GM12878 (cell line): ENCODE measurements at regions not wholly inside any gene's neighbourhood (a gene's known extent, or its start where the extent isn't known, plus 50 kb on each side); places are given as distances from the start of the nearest gene placed in this dataset.

ENCODE experiments used
- ATAC-seq: fragments of 200-7000 bp; cut with Tn5 transposase; 3 replicates; pipeline ENCODE4 v1.9.1; 2020; ENCODE audit warnings: mild to moderate bottlenecking, moderate library complexity
- BruUV-seq: library from RNA; stranded (reverse); fragments of 400-500 nt; replicated peaks from 2 replicates; lab custom pipeline; 2021; lab: Mats Ljungman, UMichigan
- CTCF ChIA-PET: fragments of 300-600 bp; sonication (Branson Sonifier 250); formaldehyde crosslinking; extraction: SDS; loops from one replicate; lab custom pipeline; 2021; ENCODE audit warnings: inconsistent platforms; lab: Yijun Ruan, JAX
- POLR2A ChIA-PET: fragments of 350-600 bp; formaldehyde crosslinking; extraction: SDS; loops from one replicate; lab custom pipeline; 2021; ENCODE audit warnings: inconsistent platforms; lab: Charles Lee
- RAD21 ChIA-PET: fragments of 300-600 bp; sonication (Branson Sonifier 250); formaldehyde crosslinking; loops from one replicate; lab custom pipeline; 2023; ENCODE audit warnings: antibody characterized with exemption; ENCODE audit not compliant: unreplicated experiment; lab: Charles Lee
- SMC1A ChIA-PET: fragments of 300-600 bp; sonication (Branson Sonifier 250); formaldehyde crosslinking; loops from one replicate; lab custom pipeline; 2023; ENCODE audit not compliant: unreplicated experiment, uncharacterized antibody; lab: Charles Lee
- DNase-seq: peaks from one replicate; pipeline ENCODE4 v3.0.0-alpha.2; 2011; ENCODE audit warnings: low read depth, low spot score
- FAIRE-seq: peaks from 3 replicates; lab custom pipeline; 2011; peaks lifted over from hg19 to GRCh38; lab: Jason Lieb, UNC
- H2AFZ ChIP-seq: 2 replicates; pipeline ENCODE4 v1.6.0; 2011; ENCODE audit warnings: low read depth, low read length, control low read depth; ENCODE audit not compliant: control insufficient read depth
- H3K27ac ChIP-seq: 2 replicates; pipeline ENCODE4 v1.5.1; 2011; ENCODE audit warnings: control low read depth; ENCODE audit not compliant: control insufficient read depth, insufficient read depth
- H3K27me3 ChIP-seq, 2 experiments: replicated peaks in 1 of 2; 2 replicates each; pipeline versions ENCODE4 v1.6.0 to v1.6.1; 2011; ENCODE audit warnings: low read length in 1 of 2; ENCODE audit not compliant: control insufficient read depth in 2 of 2, insufficient read depth in 2 of 2
- H3K36me3 ChIP-seq, 2 experiments: 2 replicates each; pipeline ENCODE4 v1.5.1; 2011; ENCODE audit warnings: low read length in 1 of 2; ENCODE audit not compliant: control insufficient read depth in 2 of 2, insufficient read depth in 2 of 2
- H3K4me1 ChIP-seq: 2 replicates; pipeline ENCODE4 v1.6.1; 2011; ENCODE audit warnings: mild to moderate bottlenecking, low read length, moderate library complexity, mixed read lengths; ENCODE audit not compliant: control insufficient read depth, insufficient read depth
- H3K4me2 ChIP-seq: 2 replicates; pipeline ENCODE4 v1.6.0; 2011; ENCODE audit warnings: control low read depth; ENCODE audit not compliant: control insufficient read depth, insufficient read depth
- H3K4me3 ChIP-seq: fragments of 200-600 bp; sonication (generic); 2 replicates; pipeline ENCODE4 v1.5.1; 2016
- H3K79me2 ChIP-seq: 2 replicates; pipeline ENCODE4 v1.6.0; 2011; ENCODE audit warnings: low read length; ENCODE audit not compliant: control insufficient read depth, insufficient read depth
- H3K9ac ChIP-seq: 2 replicates; pipeline ENCODE4 v1.8.0; 2011; ENCODE audit warnings: low read length, control low read depth, mixed read lengths; ENCODE audit not compliant: control insufficient read depth, insufficient read depth
- H3K9me3 ChIP-seq: replicated peaks from 3 replicates; pipeline ENCODE4 v1.5.1; 2011; ENCODE audit warnings: mild to moderate bottlenecking, low read length; ENCODE audit not compliant: control insufficient read depth, insufficient read depth
- H4K20me1 ChIP-seq: 2 replicates; pipeline ENCODE4 v1.6.0; 2011; ENCODE audit not compliant: control insufficient read depth, insufficient read depth
- CHD4 ChIP-seq: fragments of 200-600 bp; sonication (generic); IDR thresholded peaks from 2 replicates; pipeline ENCODE4 v1.6.1; 2016; ENCODE audit warnings: mild to moderate bottlenecking
- KAT2A ChIP-seq: conservative IDR thresholded peaks from 2 replicates; pipeline ENCODE4 v1.6.1; 2011; ENCODE audit warnings: low read depth, low read length; ENCODE audit not compliant: control insufficient read depth
- NRF1 ChIP-seq: conservative IDR thresholded peaks from 2 replicates; pipeline ENCODE4 v1.6.1; 2011; ENCODE audit warnings: mild to moderate bottlenecking, low read depth, low read length, improper control_type of control experiment
- POU2F2 ChIP-seq: IDR thresholded peaks from 3 replicates; pipeline ENCODE4 v1.6.1; 2011; ENCODE audit warnings: low read depth, mild to moderate bottlenecking, low read length, borderline replicate concordance
- SP1 ChIP-seq: IDR thresholded peaks from one replicate; pipeline ENCODE4 v1.6.1; 2011; ENCODE audit warnings: low read depth, low read length
- SUZ12 ChIP-seq: fragments of 200-600 bp; sonication (generic); IDR thresholded peaks from one replicate; pipeline ENCODE4 v1.6.1; 2018; ENCODE audit warnings: antibody characterized with exemption, mild to moderate bottlenecking; ENCODE audit not compliant: unreplicated experiment
- USF1 ChIP-seq: IDR thresholded peaks from 2 replicates; pipeline ENCODE4 v1.6.1; 2011; ENCODE audit warnings: borderline replicate concordance, low read depth, mild to moderate bottlenecking, moderate library complexity, mixed read lengths, low read length; ENCODE audit not compliant: insufficient read depth; ENCODE audit errors: extremely low read length
- WGBS: methylation state at CpG from one replicate; pipeline ENCODE4 v1.1.6; 2016; ENCODE audit warnings: low lambda C conversion rate; ENCODE audit not compliant: insufficient replicate concordance, insufficient coverage; ENCODE audit errors: missing lambda C conversion rate; 5-methylcytosine and 5-hydroxymethylcytosine counted together
- in situ Hi-C: fragments of 300-500 bp; cut with MboI; formaldehyde crosslinking; loops from 9 replicates; pipeline ENCODE4 v1.14.3; 2018; ENCODE audit warnings: mixed read lengths
- intact Hi-C: fragments of 100-400 bp; cut with micrococcal nuclease; formaldehyde crosslinking; loops from one replicate; pipeline ENCODE4 v1.14.2; 2022; ENCODE audit not compliant: unreplicated experiment
- TF ChIP-seq, protein P1 (sequence below): IDR thresholded peaks from 2 replicates; pipeline ENCODE4 v1.6.1; 2012; ENCODE audit warnings: improper control_type of control experiment, low read depth, low read length; ENCODE audit not compliant: insufficient replicate concordance
- TF ChIP-seq, protein P2 (sequence below): fragments of 450-650 bp; formaldehyde crosslinking; IDR thresholded peaks from 2 replicates; pipeline ENCODE4 v1.5.0; 2022; ENCODE audit warnings: mild to moderate bottlenecking, missing genetic modification characterization

DNA sequence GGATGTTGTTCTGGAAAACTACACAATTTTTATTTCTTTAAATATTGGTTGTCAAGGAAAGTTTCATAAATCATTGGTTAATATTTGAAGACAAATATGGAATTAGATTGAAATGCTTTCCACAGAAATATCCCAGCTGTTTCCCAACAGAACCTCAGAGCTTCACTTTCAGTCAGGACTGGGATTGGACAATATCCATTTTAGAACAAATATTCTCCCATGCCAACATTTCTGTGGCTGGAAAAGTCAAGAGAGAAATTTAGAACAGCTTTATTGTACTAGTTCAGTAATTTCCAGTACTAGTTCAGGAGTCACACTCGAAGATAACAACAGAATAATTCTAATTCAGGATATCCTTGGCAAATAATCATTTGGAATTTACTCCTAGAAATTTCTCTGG, 116.1 kb upstream of the TUT7 start:
- DNase-seq (no peak), ATAC-seq (no peak), FAIRE-seq (no peak)
- Histone ChIP-seq H2AFZ (no peak overlapping the region), H3K4me1 (no peaks in the 10 kb centered on the region), H3K4me2 (no peak overlapping the region), H3K36me3 (no peaks in the 10 kb centered on the region), H3K9me3 (no peaks in the 10 kb centered on the region), H4K20me1 (no peaks in the 10 kb centered on the region), H3K27ac (no peak overlapping the region), H3K79me2 (no peaks in the 10 kb centered on the region), H3K4me3 (no peak overlapping the region), H3K9ac (no peak overlapping the region), H3K27me3 (no peaks in the 10 kb centered on the region)
- 4% methylated on average over 1 of the region's 1 CpG for WGBS
- TF ChIP-seq POU2F2 (no peak), USF1 (no peak), SP1 (no peak), NRF1 (no peak), KAT2A (no peak), CHD4 (no peak), SUZ12 (no peak)
- TF ChIP-seq, protein P1, sequence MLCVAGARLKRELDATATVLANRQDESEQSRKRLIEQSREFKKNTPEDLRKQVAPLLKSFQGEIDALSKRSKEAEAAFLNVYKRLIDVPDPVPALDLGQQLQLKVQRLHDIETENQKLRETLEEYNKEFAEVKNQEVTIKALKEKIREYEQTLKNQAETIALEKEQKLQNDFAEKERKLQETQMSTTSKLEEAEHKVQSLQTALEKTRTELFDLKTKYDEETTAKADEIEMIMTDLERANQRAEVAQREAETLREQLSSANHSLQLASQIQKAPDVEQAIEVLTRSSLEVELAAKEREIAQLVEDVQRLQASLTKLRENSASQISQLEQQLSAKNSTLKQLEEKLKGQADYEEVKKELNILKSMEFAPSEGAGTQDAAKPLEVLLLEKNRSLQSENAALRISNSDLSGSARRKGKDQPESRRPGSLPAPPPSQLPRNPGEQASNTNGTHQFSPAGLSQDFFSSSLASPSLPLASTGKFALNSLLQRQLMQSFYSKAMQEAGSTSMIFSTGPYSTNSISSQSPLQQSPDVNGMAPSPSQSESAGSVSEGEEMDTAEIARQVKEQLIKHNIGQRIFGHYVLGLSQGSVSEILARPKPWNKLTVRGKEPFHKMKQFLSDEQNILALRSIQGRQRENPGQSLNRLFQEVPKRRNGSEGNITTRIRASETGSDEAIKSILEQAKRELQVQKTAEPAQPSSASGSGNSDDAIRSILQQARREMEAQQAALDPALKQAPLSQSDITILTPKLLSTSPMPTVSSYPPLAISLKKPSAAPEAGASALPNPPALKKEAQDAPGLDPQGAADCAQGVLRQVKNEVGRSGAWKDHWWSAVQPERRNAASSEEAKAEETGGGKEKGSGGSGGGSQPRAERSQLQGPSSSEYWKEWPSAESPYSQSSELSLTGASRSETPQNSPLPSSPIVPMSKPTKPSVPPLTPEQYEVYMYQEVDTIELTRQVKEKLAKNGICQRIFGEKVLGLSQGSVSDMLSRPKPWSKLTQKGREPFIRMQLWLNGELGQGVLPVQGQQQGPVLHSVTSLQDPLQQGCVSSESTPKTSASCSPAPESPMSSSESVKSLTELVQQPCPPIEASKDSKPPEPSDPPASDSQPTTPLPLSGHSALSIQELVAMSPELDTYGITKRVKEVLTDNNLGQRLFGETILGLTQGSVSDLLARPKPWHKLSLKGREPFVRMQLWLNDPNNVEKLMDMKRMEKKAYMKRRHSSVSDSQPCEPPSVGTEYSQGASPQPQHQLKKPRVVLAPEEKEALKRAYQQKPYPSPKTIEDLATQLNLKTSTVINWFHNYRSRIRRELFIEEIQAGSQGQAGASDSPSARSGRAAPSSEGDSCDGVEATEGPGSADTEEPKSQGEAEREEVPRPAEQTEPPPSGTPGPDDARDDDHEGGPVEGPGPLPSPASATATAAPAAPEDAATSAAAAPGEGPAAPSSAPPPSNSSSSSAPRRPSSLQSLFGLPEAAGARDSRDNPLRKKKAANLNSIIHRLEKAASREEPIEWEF: no peak
- TF ChIP-seq, protein P2, sequence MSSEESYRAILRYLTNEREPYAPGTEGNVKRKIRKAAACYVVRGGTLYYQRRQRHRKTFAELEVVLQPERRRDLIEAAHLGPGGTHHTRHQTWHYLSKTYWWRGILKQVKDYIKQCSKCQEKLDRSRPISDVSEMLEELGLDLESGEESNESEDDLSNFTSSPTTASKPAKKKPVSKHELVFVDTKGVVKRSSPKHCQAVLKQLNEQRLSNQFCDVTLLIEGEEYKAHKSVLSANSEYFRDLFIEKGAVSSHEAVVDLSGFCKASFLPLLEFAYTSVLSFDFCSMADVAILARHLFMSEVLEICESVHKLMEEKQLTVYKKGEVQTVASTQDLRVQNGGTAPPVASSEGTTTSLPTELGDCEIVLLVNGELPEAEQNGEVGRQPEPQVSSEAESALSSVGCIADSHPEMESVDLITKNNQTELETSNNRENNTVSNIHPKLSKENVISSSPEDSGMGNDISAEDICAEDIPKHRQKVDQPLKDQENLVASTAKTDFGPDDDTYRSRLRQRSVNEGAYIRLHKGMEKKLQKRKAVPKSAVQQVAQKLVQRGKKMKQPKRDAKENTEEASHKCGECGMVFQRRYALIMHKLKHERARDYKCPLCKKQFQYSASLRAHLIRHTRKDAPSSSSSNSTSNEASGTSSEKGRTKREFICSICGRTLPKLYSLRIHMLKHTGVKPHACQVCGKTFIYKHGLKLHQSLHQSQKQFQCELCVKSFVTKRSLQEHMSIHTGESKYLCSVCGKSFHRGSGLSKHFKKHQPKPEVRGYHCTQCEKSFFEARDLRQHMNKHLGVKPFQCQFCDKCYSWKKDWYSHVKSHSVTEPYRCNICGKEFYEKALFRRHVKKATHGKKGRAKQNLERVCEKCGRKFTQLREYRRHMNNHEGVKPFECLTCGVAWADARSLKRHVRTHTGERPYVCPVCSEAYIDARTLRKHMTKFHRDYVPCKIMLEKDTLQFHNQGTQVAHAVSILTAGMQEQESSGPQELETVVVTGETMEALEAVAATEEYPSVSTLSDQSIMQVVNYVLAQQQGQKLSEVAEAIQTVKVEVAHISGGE (CRISPR knock-in tag): no peak
- ChIA-PET POLR2A (no interaction called here), RAD21 (no interaction called here), SMC1A (no interaction called here), CTCF (interaction anchor here (0.9 kb wide), 1 partner anchor 853 kb away, joined by 3 read pairs; no protein-coding TSS in a partner anchor)
- in situ Hi-C loops (no loop called here), intact Hi-C loops (no loop called here)
- BruUV-seq: no TSS peak
